AG04450 (cell line): ENCODE measurements at regions not wholly inside any gene's neighbourhood (a gene's known extent, or its start where the extent isn't known, plus 50 kb on each side); places are given as distances from the start of the nearest gene placed in this dataset.

Experiments used
- CTCF ChIA-PET: fragments of 300-600, 350-600 bp; formaldehyde crosslinking; extraction: SDS; loops from one replicate; lab custom pipeline; 2022; ENCODE audit warnings: antibody characterized with exemption, inconsistent platforms; lab: Charles Lee
- POLR2A ChIA-PET: fragments of 350-600 bp; formaldehyde crosslinking; extraction: SDS; loops from one replicate; lab custom pipeline; 2021; ENCODE audit warnings: antibody characterized with exemption, inconsistent platforms; lab: Yijun Ruan, JAX
- DNase-seq: peaks from one replicate; pipeline ENCODE4 v3.0.0-alpha.2; 2011; ENCODE audit warnings: low read depth, low spot score
- H3K27ac ChIP-seq: one replicate; pipeline ENCODE4 v1.5.1; 2012; ENCODE audit warnings: low read depth, low read length, control low read depth
- H3K27me3 ChIP-seq: one replicate; pipeline ENCODE4 v1.6.0; 2012; ENCODE audit warnings: low read length; ENCODE audit not compliant: control insufficient read depth, insufficient read depth
- H3K4me3 ChIP-seq: 2 replicates; pipeline ENCODE4 v1.5.1; 2011; ENCODE audit warnings: mild to moderate bottlenecking, low read depth, low read length, control low read depth
- H3K9me3 ChIP-seq: 2 replicates; pipeline ENCODE4 v1.5.1; 2012; ENCODE audit warnings: low read length; ENCODE audit not compliant: control insufficient read depth, insufficient read depth
- CTCF ChIP-seq: IDR thresholded peaks from 2 replicates; pipeline ENCODE4 v1.5.1; 2011; ENCODE audit warnings: low read depth, low read length, control low read depth, inconsistent platforms

- no peak for TF ChIP-seq CTCF
- Histone ChIP-seq H3K9me3 (peaks cover 7% of the 10 kb centered on the region; the same call in 1 of the 2 replicates), H3K27me3 (no peaks in the 10 kb centered on the region), H3K4me3 (no peak overlapping the region), H3K27ac (no peak overlapping the region)
- POLR2A ChIA-PET, result no interaction called here
- CTCF ChIA-PET, result no interaction called here
- no peak for DNase-seq
These were observed 541.2 kb downstream of the CDH10 start for GRCh38 chr5:24103451-24104023.

GRCh38 chr5:24110004-24110615 lies 534.7 kb downstream of the CDH10 start:
- Histone ChIP-seq H3K4me3 (no peak overlapping the region), H3K9me3 (peaks cover 5% of the 10 kb centered on the region; the same call in 1 of the 2 replicates), H3K27ac (no peak overlapping the region), H3K27me3 (no peaks in the 10 kb centered on the region)
- CTCF ChIA-PET, result no interaction called here
- POLR2A ChIA-PET, result no interaction called here
- DNase-seq, result no peak
- no peak for TF ChIP-seq CTCF

GRCh38 chr5:24112420-24112819 lies 532.4 kb downstream of the CDH10 start:
- no peak for DNase-seq
- H3K27ac ChIP-seq, result no peak overlapping the region
- no peaks in the 10 kb centered on the region for H3K9me3 ChIP-seq
- ChIA-PET POLR2A (no interaction called here), CTCF (no interaction called here)
- no peak overlapping the region for H3K4me3 ChIP-seq
- H3K27me3 ChIP-seq, result no peaks in the 10 kb centered on the region
- TF ChIP-seq CTCF, result no peak

- H3K9me3 ChIP-seq, result peaks cover 6% of the 10 kb centered on the region; the same call in 1 of the 2 replicates
- no peak for TF ChIP-seq CTCF
- H3K4me3 ChIP-seq, result no peak overlapping the region
- DNase-seq, result no peak
- CTCF ChIA-PET, result no interaction called here
- POLR2A ChIA-PET, result no interaction called here
- H3K27me3 ChIP-seq, result no peaks in the 10 kb centered on the region
- H3K27ac ChIP-seq, result no peak overlapping the region
These were observed 526.4 kb downstream of the CDH10 start for GRCh38 chr5:24118351-24118750.

GRCh38 chr5:24135536-24135935 lies 509.2 kb downstream of the CDH10 start:
- ChIA-PET CTCF (no interaction called here), POLR2A (no interaction called here)
- H3K9me3 ChIP-seq, result no peaks in the 10 kb centered on the region
- no peak for DNase-seq
- TF ChIP-seq CTCF, result no peak
- no peak overlapping the region for H3K4me3 ChIP-seq
- H3K27me3 ChIP-seq, result no peaks in the 10 kb centered on the region
- no peak overlapping the region for H3K27ac ChIP-seq
